Loucy (cell line): ENCODE measurements at regions not wholly inside any gene's neighbourhood (a gene's known extent, or its start where the extent isn't known, plus 50 kb on each side); places are given as distances from the start of the nearest gene placed in this dataset.
"Not testable (repeated sequence)": the region's sequence is repeated elsewhere in the genome, so short reads cannot be mapped to it uniquely, and the experiment has no call there.

Experiments used
- H2AFZ ChIP-seq: fragments of 200-600 bp; sonication (generic); 2 replicates; pipeline ENCODE4 v1.6.0; 2016; ENCODE audit warnings: antibody characterized with exemption, mild to moderate bottlenecking, low read length, moderate library complexity
- H3F3A ChIP-seq: fragments of 200-600 bp; 2 replicates; pipeline ENCODE4 v1.6.0; 2016; ENCODE audit warnings: antibody characterized with exemption, low read depth, mild to moderate bottlenecking
- H3K27me3 ChIP-seq: fragments of 200-600 bp; sonication (generic); 2 replicates; pipeline ENCODE4 v1.6.1; 2014; ENCODE audit warnings: low read length, mild to moderate bottlenecking; ENCODE audit not compliant: insufficient read depth, poor library complexity, severe bottlenecking
- H3K36me3 ChIP-seq: fragments of 200-600 bp; sonication (generic); 2 replicates; pipeline ENCODE4 v1.6.1; 2016; ENCODE audit warnings: low read length; ENCODE audit not compliant: insufficient read depth
- H3K4me1 ChIP-seq: fragments of 200-600 bp; sonication (generic); 2 replicates; pipeline ENCODE4 v1.5.1; 2014; ENCODE audit warnings: low read length, mild to moderate bottlenecking; ENCODE audit not compliant: insufficient read depth, poor library complexity, severe bottlenecking
- H3K4me2 ChIP-seq: fragments of 200-600 bp; sonication (generic); 2 replicates; pipeline ENCODE4 v1.6.0; 2014; ENCODE audit warnings: antibody characterized with exemption, low read length, low read depth, mild to moderate bottlenecking; ENCODE audit not compliant: poor library complexity, severe bottlenecking
- H3K4me3 ChIP-seq: fragments of 200-600 bp; sonication (generic); 2 replicates; pipeline ENCODE4 v1.5.1; 2014; ENCODE audit warnings: low read length, mild to moderate bottlenecking, mixed read lengths; ENCODE audit not compliant: poor library complexity, severe bottlenecking
- H3K79me2 ChIP-seq: fragments of 200-600 bp; sonication (generic); 2 replicates; pipeline ENCODE4 v1.6.1; 2014; ENCODE audit warnings: low read length; ENCODE audit not compliant: insufficient read depth
- H3K9ac ChIP-seq: fragments of 200-600 bp; sonication (generic); 2 replicates; pipeline ENCODE4 v1.6.0; 2014; ENCODE audit warnings: mild to moderate bottlenecking, low read depth, low read length, moderate library complexity; ENCODE audit not compliant: poor library complexity, severe bottlenecking
- H3K9me2 ChIP-seq: fragments of 200-600 bp; sonication (generic); replicated peaks from 2 replicates; pipeline ENCODE4 v1.6.1; 2016; ENCODE audit warnings: low read depth, low read length, mixed read lengths
- H3K9me3 ChIP-seq: fragments of 200-600 bp; sonication (generic); 2 replicates; pipeline ENCODE4 v1.6.1; 2014; ENCODE audit warnings: mild to moderate bottlenecking, antibody characterized with exemption, low read length, low read depth; ENCODE audit not compliant: insufficient read depth
- H4K20me1 ChIP-seq: fragments of 200-600 bp; sonication (generic); 2 replicates; pipeline ENCODE4 v1.6.0; 2014; ENCODE audit warnings: antibody characterized with exemption, low read length, mild to moderate bottlenecking; ENCODE audit not compliant: insufficient read depth, poor library complexity, severe bottlenecking
- EZH2phosphoT487 ChIP-seq: fragments of 200-600 bp; IDR thresholded peaks from 2 replicates; pipeline ENCODE4 v1.6.1; 2018; ENCODE audit warnings: antibody characterized with exemption, mild to moderate bottlenecking, moderate library complexity, borderline replicate concordance
- TF ChIP-seq, protein P1 (sequence below): fragments of 200-600 bp; sonication (generic); conservative IDR thresholded peaks from 2 replicates; pipeline ENCODE4 v1.5.1; 2014; ENCODE audit warnings: mild to moderate bottlenecking, antibody characterized with exemption, low read length

DNA sequence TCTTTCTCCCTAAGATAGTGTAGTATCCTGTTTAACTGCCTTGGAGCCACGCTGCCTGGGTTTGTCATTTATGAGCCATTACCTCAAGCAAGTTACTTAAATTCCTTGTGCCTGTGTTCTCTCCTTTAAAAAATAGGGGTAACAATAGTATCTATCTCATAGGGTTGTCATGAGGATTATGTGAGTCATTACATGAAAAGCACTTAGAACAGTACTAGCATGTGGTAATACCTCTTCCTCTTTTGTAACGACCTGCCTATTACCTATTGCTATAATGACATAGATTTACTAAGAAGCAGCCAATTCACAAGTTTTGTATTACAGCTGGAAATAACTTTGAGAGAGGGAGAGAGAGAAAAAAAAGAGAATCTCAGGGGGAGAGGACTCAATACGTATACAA lies 834.7 kb downstream of the RAPGEF2 start:
- Histone ChIP-seq H3K27me3 (no peaks in the 10 kb centered on the region), H3K9ac (no peak overlapping the region), H3K9me3 (no peaks in the 10 kb centered on the region), H4K20me1 (no peaks in the 10 kb centered on the region), H3K36me3 (no peaks in the 10 kb centered on the region), H3K9me2 (no peaks in the 10 kb centered on the region), H3K79me2 (no peaks in the 10 kb centered on the region), H3K4me2 (no peak overlapping the region), H3K4me3 (no peak overlapping the region), H3F3A (no peaks in the 10 kb centered on the region), H3K4me1 (no peaks in the 10 kb centered on the region), H2AFZ (no peak overlapping the region)
- TF ChIP-seq EZH2phosphoT487: no peak
- TF ChIP-seq, protein P1, sequence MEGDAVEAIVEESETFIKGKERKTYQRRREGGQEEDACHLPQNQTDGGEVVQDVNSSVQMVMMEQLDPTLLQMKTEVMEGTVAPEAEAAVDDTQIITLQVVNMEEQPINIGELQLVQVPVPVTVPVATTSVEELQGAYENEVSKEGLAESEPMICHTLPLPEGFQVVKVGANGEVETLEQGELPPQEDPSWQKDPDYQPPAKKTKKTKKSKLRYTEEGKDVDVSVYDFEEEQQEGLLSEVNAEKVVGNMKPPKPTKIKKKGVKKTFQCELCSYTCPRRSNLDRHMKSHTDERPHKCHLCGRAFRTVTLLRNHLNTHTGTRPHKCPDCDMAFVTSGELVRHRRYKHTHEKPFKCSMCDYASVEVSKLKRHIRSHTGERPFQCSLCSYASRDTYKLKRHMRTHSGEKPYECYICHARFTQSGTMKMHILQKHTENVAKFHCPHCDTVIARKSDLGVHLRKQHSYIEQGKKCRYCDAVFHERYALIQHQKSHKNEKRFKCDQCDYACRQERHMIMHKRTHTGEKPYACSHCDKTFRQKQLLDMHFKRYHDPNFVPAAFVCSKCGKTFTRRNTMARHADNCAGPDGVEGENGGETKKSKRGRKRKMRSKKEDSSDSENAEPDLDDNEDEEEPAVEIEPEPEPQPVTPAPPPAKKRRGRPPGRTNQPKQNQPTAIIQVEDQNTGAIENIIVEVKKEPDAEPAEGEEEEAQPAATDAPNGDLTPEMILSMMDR: no peak

DNA sequence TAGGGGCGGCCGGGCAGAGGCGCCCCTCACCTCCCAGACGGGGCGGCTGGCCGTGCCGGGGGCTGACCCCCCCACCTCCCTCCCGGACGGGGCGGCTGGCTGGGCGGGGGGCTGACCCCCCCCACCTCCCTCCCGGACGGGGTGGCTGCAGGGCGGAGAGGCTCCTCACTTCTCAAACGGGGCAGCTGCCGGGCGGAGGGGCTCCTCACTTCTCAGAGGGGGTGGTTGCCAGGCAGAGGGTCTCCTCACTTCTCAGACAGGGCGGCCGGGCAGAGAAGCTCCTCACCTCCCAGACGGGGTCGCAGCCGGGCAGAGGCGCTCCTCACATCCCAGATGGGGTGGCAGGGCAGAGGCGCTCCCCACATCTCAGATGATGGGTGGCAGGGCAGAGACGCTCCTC lies 836.8 kb downstream of the RAPGEF2 start:
- H3K9me2 ChIP-seq, H4K20me1 ChIP-seq, H3K9ac ChIP-seq, H3K9me3 ChIP-seq, H3K79me2 ChIP-seq, H3K4me3 ChIP-seq, H3F3A ChIP-seq, H3K27me3 ChIP-seq, H3K36me3 ChIP-seq, H2AFZ ChIP-seq, H3K4me2 ChIP-seq, H3K4me1 ChIP-seq: not testable (repeated sequence)

DNA sequence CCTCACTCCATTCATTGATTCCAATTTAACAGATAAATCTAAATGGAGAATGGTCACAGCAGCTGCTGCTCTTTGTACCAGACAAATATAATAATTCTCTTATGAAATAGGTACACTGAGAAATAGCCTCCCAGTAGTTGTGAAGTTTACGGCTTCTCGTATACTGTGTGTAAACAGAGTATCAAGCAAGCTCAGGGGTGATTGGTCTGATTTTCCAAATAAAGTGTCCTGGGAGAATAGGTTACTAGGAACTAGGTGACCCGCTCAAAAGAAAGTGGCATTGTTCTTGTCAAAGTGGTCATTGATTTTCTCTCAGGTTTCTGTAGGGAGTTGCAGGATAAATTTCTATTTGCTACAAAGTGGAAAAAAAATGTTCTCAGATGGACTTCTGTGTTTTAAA lies 838.2 kb downstream of the RAPGEF2 start:
- Histone ChIP-seq H3K9me3 (no peaks in the 10 kb centered on the region), H3K9me2 (no peaks in the 10 kb centered on the region), H3K4me3 (no peak overlapping the region), H3K27me3 (no peaks in the 10 kb centered on the region), H4K20me1 (no peaks in the 10 kb centered on the region), H2AFZ (no peak overlapping the region), H3K4me1 (no peaks in the 10 kb centered on the region), H3K4me2 (no peak overlapping the region), H3K9ac (no peak overlapping the region), H3K79me2 (no peaks in the 10 kb centered on the region), H3K36me3 (no peaks in the 10 kb centered on the region), H3F3A (no peaks in the 10 kb centered on the region)
- TF ChIP-seq EZH2phosphoT487: no peak
- TF ChIP-seq, protein P1: no peak

DNA sequence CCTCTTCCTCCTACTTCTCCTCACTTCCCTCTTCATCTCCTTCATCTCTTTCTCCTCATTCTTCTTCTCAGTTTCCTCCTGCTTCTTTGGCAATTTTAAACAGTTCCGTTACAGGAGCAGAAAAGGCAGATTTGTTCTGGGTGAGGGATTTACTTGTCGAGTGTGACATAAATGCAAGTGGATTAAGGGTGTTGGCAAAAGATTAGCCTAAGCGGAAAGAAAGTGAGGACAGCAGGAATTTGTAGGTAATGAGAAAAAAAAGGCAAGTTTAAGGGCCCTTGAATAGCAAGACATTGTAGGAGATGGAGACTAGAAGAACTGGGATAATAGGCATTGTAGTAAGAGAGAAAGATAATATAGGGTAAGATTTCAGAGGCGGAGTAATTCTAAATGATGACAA lies 841.6 kb downstream of the RAPGEF2 start:
- Histone ChIP-seq H3F3A (no peaks in the 10 kb centered on the region), H3K4me3 (no peak overlapping the region), H3K9me2 (no peaks in the 10 kb centered on the region), H3K79me2 (no peaks in the 10 kb centered on the region), H3K9ac (no peak overlapping the region), H3K4me2 (no peak overlapping the region), H4K20me1 (no peaks in the 10 kb centered on the region), H2AFZ (no peak overlapping the region), H3K36me3 (no peaks in the 10 kb centered on the region), H3K27me3 (no peaks in the 10 kb centered on the region), H3K9me3 (no peaks in the 10 kb centered on the region), H3K4me1 (no peaks in the 10 kb centered on the region)
- TF ChIP-seq EZH2phosphoT487: no peak
- TF ChIP-seq, protein P1: no peak
